ENCODE measurements at regions not wholly inside any gene's neighbourhood (a gene's known extent, or its start where the extent isn't known, plus 50 kb on each side); places are given as distances from the start of the nearest gene placed in this dataset.

- no peak overlapping the region for H3K4me2 ChIP-seq (ENCODE audit: low read depth, low read length)
- H3K4me1 ChIP-seq (ENCODE audit: low read length): no peaks in the 10 kb centered on the region
- H3F3A ChIP-seq (ENCODE audit: insufficient read depth, low read length): no peaks in the 10 kb centered on the region
- H3K79me2 ChIP-seq (ENCODE audit: low read length): no peaks in the 10 kb centered on the region
- H3K27me3 ChIP-seq (replicated peaks; ENCODE audit: insufficient read depth, low read length): no peaks in the 10 kb centered on the region
- H3K9me3 ChIP-seq (replicated peaks; ENCODE audit: insufficient read depth, low read length): no peaks in the 10 kb centered on the region
- H3K9ac ChIP-seq (ENCODE audit: low read length): no peak overlapping the region
- H3K36me3 ChIP-seq (replicated peaks; ENCODE audit: insufficient read depth, low read length): no peaks in the 10 kb centered on the region
- H2AFZ ChIP-seq (ENCODE audit: low read length): no peak overlapping the region
- H3K27ac ChIP-seq (ENCODE audit: low read length): no peak overlapping the region
- DNase-seq: no peak
- no peak overlapping the region for H3K4me3 ChIP-seq (ENCODE audit: low read length)
- TF ChIP-seq EZH2phosphoT487 (IDR thresholded peaks at IDR 0.05; ENCODE audit: low read length) (no peak), EZH2 (optimal IDR thresholded peaks at IDR 0.05; ENCODE audit: low read depth, low read length) (no peak)
- TF ChIP-seq, protein P1, sequence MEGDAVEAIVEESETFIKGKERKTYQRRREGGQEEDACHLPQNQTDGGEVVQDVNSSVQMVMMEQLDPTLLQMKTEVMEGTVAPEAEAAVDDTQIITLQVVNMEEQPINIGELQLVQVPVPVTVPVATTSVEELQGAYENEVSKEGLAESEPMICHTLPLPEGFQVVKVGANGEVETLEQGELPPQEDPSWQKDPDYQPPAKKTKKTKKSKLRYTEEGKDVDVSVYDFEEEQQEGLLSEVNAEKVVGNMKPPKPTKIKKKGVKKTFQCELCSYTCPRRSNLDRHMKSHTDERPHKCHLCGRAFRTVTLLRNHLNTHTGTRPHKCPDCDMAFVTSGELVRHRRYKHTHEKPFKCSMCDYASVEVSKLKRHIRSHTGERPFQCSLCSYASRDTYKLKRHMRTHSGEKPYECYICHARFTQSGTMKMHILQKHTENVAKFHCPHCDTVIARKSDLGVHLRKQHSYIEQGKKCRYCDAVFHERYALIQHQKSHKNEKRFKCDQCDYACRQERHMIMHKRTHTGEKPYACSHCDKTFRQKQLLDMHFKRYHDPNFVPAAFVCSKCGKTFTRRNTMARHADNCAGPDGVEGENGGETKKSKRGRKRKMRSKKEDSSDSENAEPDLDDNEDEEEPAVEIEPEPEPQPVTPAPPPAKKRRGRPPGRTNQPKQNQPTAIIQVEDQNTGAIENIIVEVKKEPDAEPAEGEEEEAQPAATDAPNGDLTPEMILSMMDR (IDR thresholded peaks at IDR 0.05; ENCODE audit: low read length): no peak
- no peaks in the 10 kb centered on the region for H3K9me2 ChIP-seq (replicated peaks; ENCODE audit: insufficient read depth, low read length)
- H4K20me1 ChIP-seq (ENCODE audit: insufficient read depth, low read length): no peaks in the 10 kb centered on the region
Observed at GRCh38 chr1:106608841-106609240, 447.6 kb upstream of the PRMT6 start.

GRCh38 chr1:106613068-106613467, 443.4 kb upstream of the PRMT6 start:
- Histone ChIP-seq H3K4me1 (ENCODE audit: low read length) (no peaks in the 10 kb centered on the region), H3K9me2 (replicated peaks; ENCODE audit: insufficient read depth, low read length) (no peaks in the 10 kb centered on the region), H3K36me3 (replicated peaks; ENCODE audit: insufficient read depth, low read length) (no peaks in the 10 kb centered on the region), H3K9ac (ENCODE audit: low read length) (no peak overlapping the region), H2AFZ (ENCODE audit: low read length) (no peak overlapping the region), H3K4me3 (ENCODE audit: low read length) (no peak overlapping the region), H3K79me2 (ENCODE audit: low read length) (no peaks in the 10 kb centered on the region), H3K4me2 (ENCODE audit: low read depth, low read length) (no peak overlapping the region), H3K27ac (ENCODE audit: low read length) (no peak overlapping the region), H4K20me1 (ENCODE audit: insufficient read depth, low read length) (no peaks in the 10 kb centered on the region), H3K9me3 (replicated peaks; ENCODE audit: insufficient read depth, low read length) (no peaks in the 10 kb centered on the region), H3F3A (ENCODE audit: insufficient read depth, low read length) (no peaks in the 10 kb centered on the region), H3K27me3 (replicated peaks; ENCODE audit: insufficient read depth, low read length) (no peaks in the 10 kb centered on the region)
- no peak for DNase-seq
- TF ChIP-seq, protein P1 (IDR thresholded peaks at IDR 0.05; ENCODE audit: low read length): no peak
- TF ChIP-seq EZH2 (optimal IDR thresholded peaks at IDR 0.05; ENCODE audit: low read depth, low read length) (no peak), EZH2phosphoT487 (IDR thresholded peaks at IDR 0.05; ENCODE audit: low read length) (no peak)

DNA sequence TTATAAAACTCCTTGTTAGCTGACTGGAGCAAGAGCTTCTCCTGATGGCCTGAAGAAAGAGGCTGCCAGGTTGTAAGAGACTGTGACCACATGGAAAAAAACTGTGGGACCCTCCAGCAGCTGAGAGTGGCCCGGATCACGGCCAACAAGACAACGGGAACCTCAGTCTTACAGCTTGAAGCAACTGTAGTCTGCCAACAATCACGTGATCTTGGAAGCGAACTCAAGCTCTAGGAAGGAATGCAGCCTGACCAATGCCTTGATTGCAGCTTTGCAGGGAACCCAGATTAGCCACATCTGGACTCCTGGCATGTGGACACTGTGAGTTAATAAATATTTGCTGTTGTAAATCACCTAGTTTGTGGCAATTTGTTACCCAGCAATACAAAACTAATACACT, 442.6 kb upstream of the PRMT6 start:
- Histone ChIP-seq H3K4me1 (ENCODE audit: low read length) (no peaks in the 10 kb centered on the region), H3K27ac (ENCODE audit: low read length) (no peak overlapping the region), H3K9me3 (replicated peaks; ENCODE audit: insufficient read depth, low read length) (no peaks in the 10 kb centered on the region)

More for the DNA sequence above, 442.6 kb upstream of the PRMT6 start:
- no peaks in the 10 kb centered on the region for H3K79me2 ChIP-seq (ENCODE audit: low read length)
- no peak overlapping the region for H2AFZ ChIP-seq (ENCODE audit: low read length)
- H3K4me3 ChIP-seq (ENCODE audit: low read length): no peak overlapping the region
- no peaks in the 10 kb centered on the region for H3K9me2 ChIP-seq (replicated peaks; ENCODE audit: insufficient read depth, low read length)
- no peak overlapping the region for H3K9ac ChIP-seq (ENCODE audit: low read length)
- no peaks in the 10 kb centered on the region for H4K20me1 ChIP-seq (ENCODE audit: insufficient read depth, low read length)
- no peak for TF ChIP-seq EZH2 (optimal IDR thresholded peaks at IDR 0.05; ENCODE audit: low read depth, low read length)
- TF ChIP-seq, protein P1 (IDR thresholded peaks at IDR 0.05; ENCODE audit: low read length): no peak
- no peak for TF ChIP-seq EZH2phosphoT487 (IDR thresholded peaks at IDR 0.05; ENCODE audit: low read length)
- no peak for DNase-seq
- no peaks in the 10 kb centered on the region for H3K27me3 ChIP-seq (replicated peaks; ENCODE audit: insufficient read depth, low read length)
- H3K4me2 ChIP-seq (ENCODE audit: low read depth, low read length): no peak overlapping the region
- no peaks in the 10 kb centered on the region for H3K36me3 ChIP-seq (replicated peaks; ENCODE audit: insufficient read depth, low read length)
- H3F3A ChIP-seq (ENCODE audit: insufficient read depth, low read length): no peaks in the 10 kb centered on the region

Measured in MM.1S (cell line).